ENCODE measurements at regions not wholly inside any gene's neighbourhood (a gene's known extent, or its start where the extent isn't known, plus 50 kb on each side); places are given as distances from the start of the nearest gene placed in this dataset.
"Not testable (repeated sequence)": the region's sequence is repeated elsewhere in the genome, so short reads cannot be mapped to it uniquely, and the experiment has no call there.

GRCh38 chr20:51126337-51126736 lies 103.4 kb upstream of the KCNG1 start:
- H3K27ac Mint-ChIP-seq = no peak overlapping the region

GRCh38 chr20:51125780-51126179 lies 102.9 kb upstream of the KCNG1 start:
- no peak overlapping the region for H3K4me3 Mint-ChIP-seq
- no peaks in the 10 kb centered on the region for H3K36me3 Mint-ChIP-seq (ENCODE audit: low read depth)
- no peak overlapping the region for H3K27ac Mint-ChIP-seq
- DNase-seq = no peak
- H3K4me1 Mint-ChIP-seq = peaks cover 68% of the 10 kb centered on the region
- TF ChIP-seq CTCF (IDR thresholded peaks at IDR 0.05) = no peak
- no peaks in the 10 kb centered on the region for H3K27me3 Mint-ChIP-seq (ENCODE audit: low read depth, poor library complexity)
- no peaks in the 10 kb centered on the region for H3K9me3 Mint-ChIP-seq

More at GRCh38 chr20:51126337-51126736, 103.4 kb upstream of the KCNG1 start:
- no peaks in the 10 kb centered on the region for H3K9me3 Mint-ChIP-seq
- no peak overlapping the region for H3K4me3 Mint-ChIP-seq
- DNase-seq = no peak
- no peaks in the 10 kb centered on the region for H3K27me3 Mint-ChIP-seq (ENCODE audit: low read depth, poor library complexity)
- no peak for TF ChIP-seq CTCF (IDR thresholded peaks at IDR 0.05)
- no peaks in the 10 kb centered on the region for H3K36me3 Mint-ChIP-seq (ENCODE audit: low read depth)
- peaks cover 63% of the 10 kb centered on the region for H3K4me1 Mint-ChIP-seq

GRCh38 chr20:51125105-51125504 lies 102.2 kb upstream of the KCNG1 start:
- Mint-ChIP-seq H3K27me3 (ENCODE audit: low read depth, poor library complexity) (peaks cover 3% of the 10 kb centered on the region), H3K27ac (no peak overlapping the region), H3K36me3 (ENCODE audit: low read depth) (no peaks in the 10 kb centered on the region), H3K4me3 (no peak overlapping the region), H3K9me3 (no peaks in the 10 kb centered on the region), H3K4me1 (peaks cover 71% of the 10 kb centered on the region)
- no peak for TF ChIP-seq CTCF (IDR thresholded peaks at IDR 0.05)
- no peak for DNase-seq

- DNase-seq; H3K27ac Mint-ChIP-seq; H3K4me3 Mint-ChIP-seq; H3K36me3 Mint-ChIP-seq (ENCODE audit: low read depth); H3K9me3 Mint-ChIP-seq; H3K27me3 Mint-ChIP-seq (ENCODE audit: low read depth, poor library complexity): not testable (repeated sequence)
- H3K4me1 Mint-ChIP-seq = peaks cover 78% of the 10 kb centered on the region
These were observed 101.0 kb upstream of the KCNG1 start for GRCh38 chr20:51123887-51124286.

- Mint-ChIP-seq H3K27ac (peak overlapping the region; percentile 43), H3K36me3 (ENCODE audit: low read depth) (no peaks in the 10 kb centered on the region), H3K4me3 (no peak overlapping the region)
These were observed 100.2 kb upstream of the KCNG1 start for GRCh38 chr20:51122931-51123658.

GRCh38 chr20:51121901-51122412 lies 99.0 kb upstream of the KCNG1 start:
- Mint-ChIP-seq H3K36me3 (ENCODE audit: low read depth) (no peaks in the 10 kb centered on the region), H3K27me3 (ENCODE audit: low read depth, poor library complexity) (peaks cover 6% of the 10 kb centered on the region), H3K9me3 (no peaks in the 10 kb centered on the region), H3K4me1 (peaks cover 72% of the 10 kb centered on the region), H3K4me3 (no peak overlapping the region), H3K27ac (no peak overlapping the region)
- no peak for DNase-seq
- TF ChIP-seq CTCF (IDR thresholded peaks at IDR 0.05) = no peak

More at GRCh38 chr20:51122931-51123658, 100.2 kb upstream of the KCNG1 start:
- TF ChIP-seq CTCF (IDR thresholded peaks at IDR 0.05) = no peak
- no peak for DNase-seq
- peaks cover 76% of the 10 kb centered on the region for H3K4me1 Mint-ChIP-seq
- H3K27me3 Mint-ChIP-seq (ENCODE audit: low read depth, poor library complexity) = peaks cover 6% of the 10 kb centered on the region
- no peaks in the 10 kb centered on the region for H3K9me3 Mint-ChIP-seq

Measured in nephron progenitor cell (in vitro differentiated cells).